ENCODE measurements at regions not wholly inside any gene's neighbourhood (a gene's known extent, or its start where the extent isn't known, plus 50 kb on each side); places are given as distances from the start of the nearest gene placed in this dataset.

DNA sequence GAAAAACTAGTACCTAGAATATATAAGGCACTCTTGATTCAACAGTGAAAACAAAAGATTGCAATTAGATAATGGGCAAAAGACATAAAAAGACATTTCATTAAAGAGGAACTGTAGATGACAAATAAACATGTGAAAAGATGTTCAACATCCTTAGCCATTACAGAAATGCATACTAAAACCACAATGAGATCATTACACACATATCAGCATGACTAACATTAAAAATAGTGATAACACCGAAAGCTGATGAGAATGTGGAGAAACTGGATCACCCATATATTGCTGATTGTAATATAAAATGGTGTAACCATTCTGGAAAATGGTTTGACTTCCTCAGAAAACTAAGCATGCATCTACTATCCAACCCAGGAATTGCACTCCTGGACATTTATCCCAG lies 340.3 kb downstream of the SEC16B start:
- no peaks in the 10 kb centered on the region for H3K9me3 ChIP-seq (replicated peaks; ENCODE audit: low read length)
- no peak overlapping the region for H3K4me2 ChIP-seq (ENCODE audit: low read length)
- H3K27me3 ChIP-seq (ENCODE audit: control insufficient read depth, insufficient read depth, low read length), result no peaks in the 10 kb centered on the region
- no peaks in the 10 kb centered on the region for H3K36me3 ChIP-seq (ENCODE audit: insufficient read depth, low read length)
- no peak overlapping the region for H3K9ac ChIP-seq (ENCODE audit: low read depth, low read length)
- H3K4me3 ChIP-seq (ENCODE audit: low read length), result no peak overlapping the region
- no peaks in the 10 kb centered on the region for H3K4me1 ChIP-seq (ENCODE audit: control insufficient read depth, insufficient read depth, low read length)

DNA sequence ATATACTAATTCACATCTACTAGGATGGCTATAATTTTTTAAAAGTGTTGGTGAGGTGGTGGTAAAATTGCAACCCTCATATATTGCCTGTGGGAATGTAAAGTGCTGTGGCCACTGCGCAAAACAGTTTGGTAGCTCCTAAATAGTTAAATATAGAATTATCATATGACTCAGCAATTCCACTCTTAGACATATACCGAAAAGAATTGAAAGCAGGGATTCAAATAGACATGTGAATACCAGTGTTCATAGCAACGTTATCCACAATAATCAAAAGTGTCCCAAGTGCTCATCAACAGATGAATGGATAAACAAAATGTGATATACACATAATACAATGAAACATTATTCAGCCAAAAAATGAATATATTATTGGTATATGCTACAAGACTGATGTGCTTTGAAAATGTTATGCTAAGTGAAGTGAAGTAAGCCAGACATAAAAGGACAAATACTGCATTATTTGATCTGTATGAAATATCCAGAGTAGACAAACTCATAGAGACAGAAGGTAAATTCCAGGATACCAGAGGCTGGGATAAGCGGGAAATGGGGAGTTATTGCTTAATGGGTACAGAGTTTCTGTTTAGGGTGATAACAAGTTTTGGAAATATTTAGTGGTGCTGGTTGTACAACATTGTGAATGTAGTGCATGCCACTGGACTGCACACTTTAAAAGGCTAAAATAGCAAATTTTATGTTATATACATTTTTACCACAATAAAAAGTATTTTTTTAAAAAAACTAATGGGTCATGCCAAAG lies 342.5 kb downstream of the SEC16B start:
- Histone ChIP-seq H3K4me1 (ENCODE audit: control insufficient read depth, insufficient read depth, low read length) (no peaks in the 10 kb centered on the region), H3K27me3 (ENCODE audit: control insufficient read depth, insufficient read depth, low read length) (no peaks in the 10 kb centered on the region), H3K4me3 (ENCODE audit: low read length) (no peak overlapping the region), H3K4me2 (ENCODE audit: low read length) (no peak overlapping the region), H3K9ac (ENCODE audit: low read depth, low read length) (no peak overlapping the region), H3K9me3 (replicated peaks; ENCODE audit: low read length) (no peaks in the 10 kb centered on the region), H3K36me3 (ENCODE audit: insufficient read depth, low read length) (no peaks in the 10 kb centered on the region)

DNA sequence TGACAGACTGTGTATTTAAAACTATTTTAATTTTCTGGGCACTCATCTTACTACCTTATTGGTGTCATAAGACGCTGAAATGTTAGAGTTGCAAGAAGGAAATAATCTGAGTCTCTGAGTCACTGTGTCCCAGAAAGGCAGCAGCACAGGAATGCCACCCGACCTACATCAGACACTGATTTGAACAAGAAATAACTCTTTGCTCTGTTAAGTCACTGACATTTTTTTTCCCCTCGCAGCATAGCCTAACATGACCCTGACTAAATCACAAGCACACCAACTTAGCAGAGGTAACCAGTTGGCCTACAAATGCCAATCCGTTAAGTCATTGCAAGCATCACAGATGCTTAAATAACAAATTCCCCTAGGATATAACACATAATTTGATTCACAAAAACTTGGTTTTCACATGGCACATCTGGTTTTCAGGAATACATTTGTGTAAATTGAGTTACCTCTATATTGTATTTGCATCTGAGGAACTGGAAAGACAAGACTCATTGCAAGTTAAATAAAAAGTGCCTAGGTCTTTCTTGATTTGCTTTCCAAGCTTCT lies 349.1 kb downstream of the SEC16B start:
- Histone ChIP-seq H3K4me3 (ENCODE audit: low read length) (no peak overlapping the region), H3K4me1 (ENCODE audit: control insufficient read depth, insufficient read depth, low read length) (no peaks in the 10 kb centered on the region), H3K27me3 (ENCODE audit: control insufficient read depth, insufficient read depth, low read length) (no peaks in the 10 kb centered on the region), H3K9me3 (replicated peaks; ENCODE audit: low read length) (no peaks in the 10 kb centered on the region), H3K9ac (ENCODE audit: low read depth, low read length) (no peak overlapping the region), H3K4me2 (ENCODE audit: low read length) (no peak overlapping the region), H3K36me3 (ENCODE audit: insufficient read depth, low read length) (no peaks in the 10 kb centered on the region)

DNA sequence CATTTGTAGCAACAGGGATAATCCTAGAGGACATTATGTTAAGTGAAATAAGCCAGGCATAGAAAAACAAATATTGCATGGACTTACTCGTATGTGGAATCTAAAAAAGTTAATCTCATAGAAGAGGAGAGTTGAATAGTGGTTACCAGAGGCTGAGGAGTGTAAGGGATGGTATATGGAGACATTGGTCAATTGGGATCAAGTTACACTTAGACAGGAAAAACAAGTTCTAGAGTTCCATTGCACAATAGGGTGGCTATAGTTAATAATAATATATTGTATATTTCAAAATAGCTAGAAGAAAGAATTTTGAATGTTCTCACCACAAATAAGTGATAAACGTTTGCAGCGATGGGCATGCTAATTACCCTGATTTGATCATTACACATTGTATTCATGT lies 354.6 kb downstream of the SEC16B start:
- Histone ChIP-seq H3K4me1 (ENCODE audit: control insufficient read depth, insufficient read depth, low read length) (no peaks in the 10 kb centered on the region), H3K4me3 (ENCODE audit: low read length) (no peak overlapping the region), H3K9me3 (replicated peaks; ENCODE audit: low read length) (no peaks in the 10 kb centered on the region), H3K27me3 (ENCODE audit: control insufficient read depth, insufficient read depth, low read length) (no peaks in the 10 kb centered on the region), H3K36me3 (ENCODE audit: insufficient read depth, low read length) (no peaks in the 10 kb centered on the region), H3K9ac (ENCODE audit: low read depth, low read length) (no peak overlapping the region), H3K4me2 (ENCODE audit: low read length) (no peak overlapping the region)

DNA sequence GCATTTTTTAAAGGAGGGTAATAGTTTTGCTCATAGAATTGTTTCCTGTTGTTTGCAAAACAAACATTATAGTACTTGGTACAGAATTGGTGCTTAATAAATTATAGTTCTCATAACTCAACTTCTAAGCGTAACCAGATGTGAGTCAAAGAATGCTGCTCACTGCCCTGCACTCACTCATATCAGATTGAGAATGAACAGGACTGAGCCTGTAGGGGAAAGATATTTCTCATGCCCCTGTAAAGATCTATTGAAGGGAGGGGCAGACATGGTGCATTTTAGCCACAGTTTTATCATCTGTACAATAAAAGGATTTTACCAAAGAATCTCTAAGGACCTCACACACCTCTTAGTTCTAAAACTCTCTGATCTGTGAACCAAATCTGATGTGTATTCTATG lies 358.5 kb downstream of the SEC16B start:
- no peaks in the 10 kb centered on the region for H3K36me3 ChIP-seq (ENCODE audit: insufficient read depth, low read length)
- H3K4me3 ChIP-seq (ENCODE audit: low read length), result no peak overlapping the region
- no peak overlapping the region for H3K9ac ChIP-seq (ENCODE audit: low read depth, low read length)
- H3K27me3 ChIP-seq (ENCODE audit: control insufficient read depth, insufficient read depth, low read length), result peaks cover 2% of the 10 kb centered on the region
- H3K4me1 ChIP-seq (ENCODE audit: control insufficient read depth, insufficient read depth, low read length), result no peaks in the 10 kb centered on the region
- no peak overlapping the region for H3K4me2 ChIP-seq (ENCODE audit: low read length)
- H3K9me3 ChIP-seq (replicated peaks; ENCODE audit: low read length), result no peaks in the 10 kb centered on the region

DNA sequence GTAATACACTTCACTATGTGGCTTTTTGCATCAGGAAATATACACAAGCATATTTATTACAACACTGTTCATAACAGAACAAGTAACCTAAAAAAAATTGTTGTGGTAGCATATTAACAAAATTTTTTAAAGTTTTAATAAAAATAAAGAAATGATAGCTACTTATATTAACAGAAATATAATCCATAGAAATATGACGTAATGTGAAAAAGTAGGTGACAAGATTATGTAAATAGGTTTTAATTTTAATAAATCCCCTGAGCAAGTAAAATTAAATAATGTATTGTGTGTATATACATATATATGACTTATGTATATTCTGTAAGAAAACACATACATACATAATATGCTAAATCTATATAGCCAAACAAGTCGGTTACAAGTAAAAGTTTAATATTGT lies 359.9 kb downstream of the SEC16B start:
- no peak overlapping the region for H3K9ac ChIP-seq (ENCODE audit: low read depth, low read length)
- no peak overlapping the region for H3K4me3 ChIP-seq (ENCODE audit: low read length)
- no peaks in the 10 kb centered on the region for H3K4me1 ChIP-seq (ENCODE audit: control insufficient read depth, insufficient read depth, low read length)
- no peak overlapping the region for H3K4me2 ChIP-seq (ENCODE audit: low read length)
- no peaks in the 10 kb centered on the region for H3K36me3 ChIP-seq (ENCODE audit: insufficient read depth, low read length)
- H3K27me3 ChIP-seq (ENCODE audit: control insufficient read depth, insufficient read depth, low read length), result peaks cover 3% of the 10 kb centered on the region
- no peaks in the 10 kb centered on the region for H3K9me3 ChIP-seq (replicated peaks; ENCODE audit: low read length)

DNA sequence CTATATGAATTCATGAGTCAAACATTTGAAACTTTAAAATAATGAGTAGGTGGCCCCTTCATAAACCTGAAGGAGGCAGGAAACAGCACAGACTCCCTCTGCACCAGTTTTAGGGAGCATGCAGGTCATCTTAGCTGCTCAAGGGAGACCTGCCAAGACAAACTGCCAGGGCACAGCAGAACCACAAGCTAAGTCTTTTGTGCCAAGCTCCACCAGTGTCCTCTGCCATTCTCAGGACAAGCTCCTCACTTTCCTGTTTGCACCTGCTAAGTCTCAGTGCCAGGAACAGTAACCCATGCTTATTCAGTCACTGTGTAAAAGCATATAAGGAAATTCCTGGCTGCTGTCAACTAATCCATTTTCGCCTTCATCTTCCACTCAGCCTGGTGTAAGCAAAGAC lies 368.9 kb downstream of the SEC16B start:
- peaks cover 5% of the 10 kb centered on the region for H3K27me3 ChIP-seq (ENCODE audit: control insufficient read depth, insufficient read depth, low read length)
- H3K4me1 ChIP-seq (ENCODE audit: control insufficient read depth, insufficient read depth, low read length), result no peaks in the 10 kb centered on the region
- H3K4me2 ChIP-seq (ENCODE audit: low read length), result no peak overlapping the region
- no peaks in the 10 kb centered on the region for H3K9me3 ChIP-seq (replicated peaks; ENCODE audit: low read length)
- H3K36me3 ChIP-seq (ENCODE audit: insufficient read depth, low read length), result no peaks in the 10 kb centered on the region
- no peak overlapping the region for H3K9ac ChIP-seq (ENCODE audit: low read depth, low read length)
- H3K4me3 ChIP-seq (ENCODE audit: low read length), result no peak overlapping the region

DNA sequence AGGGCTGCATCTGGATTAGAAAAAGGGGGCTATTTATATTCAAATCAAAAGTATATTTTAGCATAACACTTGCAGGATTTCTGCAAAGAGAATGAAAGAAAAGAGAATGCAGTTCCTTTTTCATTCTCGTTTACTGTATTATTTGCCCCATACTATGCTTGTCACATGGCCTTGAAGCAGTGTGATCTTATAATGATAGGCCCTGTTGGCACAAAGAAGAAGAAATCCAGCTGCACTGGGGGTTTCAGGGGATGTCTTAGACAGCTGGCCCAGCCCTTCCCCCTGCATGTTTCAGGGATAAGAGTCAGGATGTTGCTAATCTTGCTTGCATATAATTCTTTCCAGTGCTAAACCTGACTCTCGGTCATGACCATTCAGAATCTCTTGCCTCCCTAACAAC lies 369.5 kb downstream of the SEC16B start:
- Histone ChIP-seq H3K36me3 (ENCODE audit: insufficient read depth, low read length) (no peaks in the 10 kb centered on the region), H3K27me3 (ENCODE audit: control insufficient read depth, insufficient read depth, low read length) (peaks cover 5% of the 10 kb centered on the region), H3K9ac (ENCODE audit: low read depth, low read length) (no peak overlapping the region), H3K4me1 (ENCODE audit: control insufficient read depth, insufficient read depth, low read length) (no peaks in the 10 kb centered on the region), H3K9me3 (replicated peaks; ENCODE audit: low read length) (no peaks in the 10 kb centered on the region), H3K4me2 (ENCODE audit: low read length) (no peak overlapping the region), H3K4me3 (ENCODE audit: low read length) (no peak overlapping the region)

DNA sequence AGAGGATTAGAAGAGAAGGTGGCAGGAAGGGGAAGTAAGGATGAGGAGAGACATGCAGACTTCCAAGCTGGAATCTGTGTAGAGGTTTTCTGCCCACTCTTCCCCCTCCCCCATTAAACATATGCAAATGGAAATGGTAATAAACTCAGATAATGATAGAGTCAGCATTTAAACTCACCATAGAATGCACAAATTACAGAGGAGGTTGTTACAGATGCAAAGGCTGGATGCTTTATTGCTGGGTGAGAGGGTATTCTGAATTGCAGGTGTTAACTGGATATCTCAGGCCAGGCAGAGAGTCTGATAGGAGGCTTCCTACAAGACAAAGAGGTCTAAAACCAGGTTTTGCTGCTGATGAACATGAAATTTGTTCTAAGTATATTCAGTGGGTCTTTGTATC lies 372.5 kb downstream of the SEC16B start:
- Histone ChIP-seq H3K27me3 (ENCODE audit: control insufficient read depth, insufficient read depth, low read length) (peaks cover 5% of the 10 kb centered on the region), H3K9me3 (replicated peaks; ENCODE audit: low read length) (no peaks in the 10 kb centered on the region), H3K4me2 (ENCODE audit: low read length) (no peak overlapping the region), H3K4me3 (ENCODE audit: low read length) (no peak overlapping the region), H3K4me1 (ENCODE audit: control insufficient read depth, insufficient read depth, low read length) (no peaks in the 10 kb centered on the region), H3K9ac (ENCODE audit: low read depth, low read length) (no peak overlapping the region), H3K36me3 (ENCODE audit: insufficient read depth, low read length) (no peaks in the 10 kb centered on the region)

DNA sequence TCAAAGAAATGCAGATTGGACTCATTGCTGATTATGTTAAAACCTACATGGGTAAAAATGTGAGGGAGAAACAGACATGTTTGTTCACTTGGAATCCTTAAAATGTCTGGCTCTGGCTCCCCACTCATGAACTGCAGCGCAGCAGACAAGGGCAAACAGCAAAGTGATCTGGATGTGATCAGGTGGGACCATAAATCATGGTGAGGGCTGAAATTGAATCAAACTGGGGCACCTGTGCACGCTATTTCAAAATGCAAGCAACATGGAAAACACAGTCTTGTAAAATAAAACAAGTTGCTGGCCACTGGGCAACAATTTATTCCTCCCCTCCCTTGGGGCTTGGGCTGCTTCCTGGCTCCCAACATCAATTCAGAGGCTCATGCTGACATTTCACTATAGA lies 373.4 kb downstream of the SEC16B start:
- Histone ChIP-seq H3K4me1 (ENCODE audit: control insufficient read depth, insufficient read depth, low read length) (no peaks in the 10 kb centered on the region), H3K9me3 (replicated peaks; ENCODE audit: low read length) (no peaks in the 10 kb centered on the region), H3K27me3 (ENCODE audit: control insufficient read depth, insufficient read depth, low read length) (peaks cover 5% of the 10 kb centered on the region), H3K4me3 (ENCODE audit: low read length) (no peak overlapping the region), H3K4me2 (ENCODE audit: low read length) (no peak overlapping the region), H3K36me3 (ENCODE audit: insufficient read depth, low read length) (no peaks in the 10 kb centered on the region), H3K9ac (ENCODE audit: low read depth, low read length) (no peak overlapping the region)

DNA sequence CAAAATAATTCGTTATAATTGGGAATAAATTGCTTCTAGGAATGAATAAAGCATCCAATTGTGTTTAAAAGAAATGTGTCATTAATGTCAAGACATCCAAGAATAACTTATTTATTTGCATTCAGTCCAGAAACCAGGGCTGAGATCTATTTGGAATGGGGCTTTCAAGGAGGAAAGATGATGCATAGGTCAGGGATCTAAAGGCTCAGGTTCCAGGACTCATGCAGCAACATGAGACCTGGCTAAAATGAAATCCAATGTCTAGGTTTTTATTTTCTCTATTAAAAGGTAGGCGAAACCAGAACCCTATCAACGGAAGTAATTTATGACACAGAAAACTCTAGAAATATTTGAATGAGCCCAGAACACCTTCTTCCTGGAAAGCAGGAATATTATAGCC lies 376.8 kb downstream of the SEC16B start:
- no peaks in the 10 kb centered on the region for H3K36me3 ChIP-seq (ENCODE audit: insufficient read depth, low read length)
- H3K9ac ChIP-seq (ENCODE audit: low read depth, low read length), result no peak overlapping the region
- H3K27me3 ChIP-seq (ENCODE audit: control insufficient read depth, insufficient read depth, low read length), result no peaks in the 10 kb centered on the region
- no peak overlapping the region for H3K4me3 ChIP-seq (ENCODE audit: low read length)
- no peaks in the 10 kb centered on the region for H3K4me1 ChIP-seq (ENCODE audit: control insufficient read depth, insufficient read depth, low read length)
- no peaks in the 10 kb centered on the region for H3K9me3 ChIP-seq (replicated peaks; ENCODE audit: low read length)
- H3K4me2 ChIP-seq (ENCODE audit: low read length), result no peak overlapping the region

DNA sequence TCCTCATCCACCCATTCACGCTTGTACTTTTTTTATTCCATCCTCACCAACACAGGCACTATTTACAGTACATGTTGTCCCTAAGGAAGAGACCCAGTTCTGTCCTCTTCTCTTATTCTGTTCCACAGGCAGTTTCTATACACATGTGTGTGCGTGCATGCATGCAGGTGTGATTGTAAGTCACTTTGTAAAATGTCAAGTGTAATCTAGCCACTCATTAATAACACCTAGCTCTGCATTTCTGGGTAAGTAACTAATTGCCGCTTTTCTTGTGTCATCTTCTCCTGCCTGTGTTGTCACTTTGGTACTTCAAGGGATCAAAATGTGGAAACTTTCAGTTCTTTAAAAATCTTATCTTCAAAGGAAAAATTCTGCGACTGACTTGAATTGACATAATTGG lies 377.2 kb downstream of the SEC16B start:
- H3K4me2 ChIP-seq (ENCODE audit: low read length), result no peak overlapping the region
- H3K4me3 ChIP-seq (ENCODE audit: low read length), result no peak overlapping the region
- no peaks in the 10 kb centered on the region for H3K27me3 ChIP-seq (ENCODE audit: control insufficient read depth, insufficient read depth, low read length)
- H3K4me1 ChIP-seq (ENCODE audit: control insufficient read depth, insufficient read depth, low read length), result no peaks in the 10 kb centered on the region
- H3K36me3 ChIP-seq (ENCODE audit: insufficient read depth, low read length), result no peaks in the 10 kb centered on the region
- H3K9ac ChIP-seq (ENCODE audit: low read depth, low read length), result no peak overlapping the region
- no peaks in the 10 kb centered on the region for H3K9me3 ChIP-seq (replicated peaks; ENCODE audit: low read length)

Measured in skeletal muscle satellite cell (primary cell).